ENCODE measurements at regions not wholly inside any gene's neighbourhood (a gene's known extent, or its start where the extent isn't known, plus 50 kb on each side); places are given as distances from the start of the nearest gene placed in this dataset.

- no peaks in the 10 kb centered on the region for H3K9me1 ChIP-seq (replicated peaks; ENCODE audit: control insufficient read depth, extremely low read depth, insufficient read depth, low read length)
- POLR2A ChIA-PET = no interaction called here
- H3K79me2 ChIP-seq (ENCODE audit: control insufficient read depth, insufficient read depth, low read length) = no peaks in the 10 kb centered on the region
- DNase-seq (ENCODE audit: low read depth, low spot score) (no peak), FAIRE-seq (no peak)
- TF ChIP-seq JUN (IDR thresholded peaks at IDR 0.05; ENCODE audit: borderline replicate concordance, insufficient read depth, insufficient read length, low read depth) (no peak), EZH2 (IDR thresholded peaks at IDR 0.05; ENCODE audit: borderline replicate concordance, low read depth, low read length, severe bottlenecking) (no peak), GATA2 (IDR thresholded peaks at IDR 0.05; ENCODE audit: insufficient read depth, insufficient read length, low read depth, low read length) (no peak), POLR2AphosphoS5 (IDR thresholded peaks at IDR 0.05; ENCODE audit: insufficient read depth, low read depth, low read length) (no peak), MYC (IDR thresholded peaks at IDR 0.05; ENCODE audit: low read depth, low read length) (no peak)
- TF ChIP-seq, protein P1, sequence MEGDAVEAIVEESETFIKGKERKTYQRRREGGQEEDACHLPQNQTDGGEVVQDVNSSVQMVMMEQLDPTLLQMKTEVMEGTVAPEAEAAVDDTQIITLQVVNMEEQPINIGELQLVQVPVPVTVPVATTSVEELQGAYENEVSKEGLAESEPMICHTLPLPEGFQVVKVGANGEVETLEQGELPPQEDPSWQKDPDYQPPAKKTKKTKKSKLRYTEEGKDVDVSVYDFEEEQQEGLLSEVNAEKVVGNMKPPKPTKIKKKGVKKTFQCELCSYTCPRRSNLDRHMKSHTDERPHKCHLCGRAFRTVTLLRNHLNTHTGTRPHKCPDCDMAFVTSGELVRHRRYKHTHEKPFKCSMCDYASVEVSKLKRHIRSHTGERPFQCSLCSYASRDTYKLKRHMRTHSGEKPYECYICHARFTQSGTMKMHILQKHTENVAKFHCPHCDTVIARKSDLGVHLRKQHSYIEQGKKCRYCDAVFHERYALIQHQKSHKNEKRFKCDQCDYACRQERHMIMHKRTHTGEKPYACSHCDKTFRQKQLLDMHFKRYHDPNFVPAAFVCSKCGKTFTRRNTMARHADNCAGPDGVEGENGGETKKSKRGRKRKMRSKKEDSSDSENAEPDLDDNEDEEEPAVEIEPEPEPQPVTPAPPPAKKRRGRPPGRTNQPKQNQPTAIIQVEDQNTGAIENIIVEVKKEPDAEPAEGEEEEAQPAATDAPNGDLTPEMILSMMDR (IDR thresholded peaks at IDR 0.05; ENCODE audit: extremely low read depth in 1 of 2, insufficient read depth in 1 of 2, low read depth in 1 of 2, low read length in 2 of 2) = no peak
- BruUV-seq (replicated peaks) = no TSS peak
- no peak overlapping the region for H3K4me3 ChIP-seq (replicated peaks in 1 of 3; ENCODE audit: insufficient read depth in 1 of 3, low read depth in 1 of 3, low read length in 3 of 3)
- H3K4me1 ChIP-seq (ENCODE audit: control insufficient read depth, extremely low read depth, insufficient read depth, low read length) = no peaks in the 10 kb centered on the region
- dilution Hi-C loops (cut with MboI; ENCODE audit: extremely low pct_ligation_motif_present, low sequenced_read_pairs) = no loop called here
- no peak overlapping the region for H3K27ac ChIP-seq (ENCODE audit: insufficient read depth, low read depth, low read length)
- no peak overlapping the region for H2AFZ ChIP-seq (ENCODE audit: low read depth, low read length)
- intact Hi-C loops (cut with micrococcal nuclease) = no loop called here
- H4K20me1 ChIP-seq (replicated peaks; ENCODE audit: control insufficient read depth, extremely low read depth, insufficient read depth, low read length) = no peaks in the 10 kb centered on the region
- no peaks in the 10 kb centered on the region for H3K36me3 ChIP-seq (ENCODE audit: control insufficient read depth in 2 of 2, extremely low read depth in 1 of 2, insufficient read depth in 2 of 2, low read length in 2 of 2)
- no peaks in the 10 kb centered on the region for H3K27me3 ChIP-seq (ENCODE audit: control insufficient read depth in 2 of 2, insufficient read depth in 2 of 2, low read length in 2 of 2)
- H3K9ac ChIP-seq (replicated peaks; ENCODE audit: extremely low read depth, insufficient read depth, low read length) = no peak overlapping the region
- CTCF ChIA-PET = no interaction called here
- no peaks in the 10 kb centered on the region for H3K9me3 ChIP-seq (replicated peaks; ENCODE audit: control insufficient read depth, insufficient read depth, low read length)
- H3K4me2 ChIP-seq (ENCODE audit: insufficient read depth, low read length) = no peak overlapping the region
These were observed 364.1 kb downstream of the TMEM38B start for GRCh38 chr9:106058460-106058859.

DNA sequence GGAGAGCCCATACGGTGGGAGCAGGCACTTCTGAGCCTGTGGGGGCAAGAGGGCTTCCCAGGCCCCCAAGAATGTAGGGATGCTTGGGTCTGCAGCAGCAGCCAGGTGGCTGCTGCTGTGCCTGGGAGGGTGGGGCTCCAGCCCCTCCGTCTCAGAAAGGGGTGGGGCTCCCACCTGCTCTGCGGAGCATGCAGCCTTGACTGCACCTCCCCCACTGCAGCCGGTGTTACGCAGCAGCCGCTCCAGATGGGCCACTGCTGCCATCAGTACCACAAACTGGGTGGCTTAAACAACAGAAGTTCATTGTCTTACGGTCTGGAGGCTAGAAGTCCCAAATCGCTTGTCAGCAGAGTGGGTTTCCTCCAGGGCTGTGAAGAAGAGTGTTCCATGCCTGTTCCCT lies 365.5 kb downstream of the TMEM38B start:
- TF ChIP-seq GATA2 (IDR thresholded peaks at IDR 0.05; ENCODE audit: insufficient read depth, insufficient read length, low read depth, low read length) (no peak), EZH2 (IDR thresholded peaks at IDR 0.05; ENCODE audit: borderline replicate concordance, low read depth, low read length, severe bottlenecking) (no peak), FOS (IDR thresholded peaks at IDR 0.05; ENCODE audit: borderline replicate concordance, insufficient read depth, low read length) (no peak), POLR2AphosphoS5 (IDR thresholded peaks at IDR 0.05; ENCODE audit: insufficient read depth, low read depth, low read length) (no peak), JUN (IDR thresholded peaks at IDR 0.05; ENCODE audit: borderline replicate concordance, insufficient read depth, insufficient read length, low read depth) (no peak), POLR2A (IDR thresholded peaks at IDR 0.05; ENCODE audit: low read depth, low read length) (no peak), MYC (IDR thresholded peaks at IDR 0.05; ENCODE audit: low read depth, low read length) (no peak)
- TF ChIP-seq, protein P2, sequence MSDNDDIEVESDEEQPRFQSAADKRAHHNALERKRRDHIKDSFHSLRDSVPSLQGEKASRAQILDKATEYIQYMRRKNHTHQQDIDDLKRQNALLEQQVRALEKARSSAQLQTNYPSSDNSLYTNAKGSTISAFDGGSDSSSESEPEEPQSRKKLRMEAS (IDR thresholded peaks at IDR 0.05; ENCODE audit: insufficient read depth, insufficient read length) = no peak
- TF ChIP-seq, protein P1 (IDR thresholded peaks at IDR 0.05; ENCODE audit: extremely low read depth in 1 of 2, insufficient read depth in 1 of 2, low read depth in 1 of 2, low read length in 2 of 2) = no peak
- Histone ChIP-seq H2AFZ (ENCODE audit: low read depth, low read length) (no peak overlapping the region), H3K79me2 (ENCODE audit: control insufficient read depth, insufficient read depth, low read length) (no peaks in the 10 kb centered on the region), H3K4me2 (ENCODE audit: insufficient read depth, low read length) (no peak overlapping the region), H3K4me1 (ENCODE audit: control insufficient read depth, extremely low read depth, insufficient read depth, low read length) (no peaks in the 10 kb centered on the region), H3K9me1 (replicated peaks; ENCODE audit: control insufficient read depth, extremely low read depth, insufficient read depth, low read length) (no peaks in the 10 kb centered on the region), H3K9ac (replicated peaks; ENCODE audit: extremely low read depth, insufficient read depth, low read length) (no peak overlapping the region), H3K27me3 (ENCODE audit: control insufficient read depth in 2 of 2, insufficient read depth in 2 of 2, low read length in 2 of 2) (no peaks in the 10 kb centered on the region), H4K20me1 (replicated peaks; ENCODE audit: control insufficient read depth, extremely low read depth, insufficient read depth, low read length) (no peaks in the 10 kb centered on the region), H3K36me3 (ENCODE audit: control insufficient read depth in 2 of 2, extremely low read depth in 1 of 2, insufficient read depth in 2 of 2, low read length in 2 of 2) (no peaks in the 10 kb centered on the region), H3K9me3 (replicated peaks; ENCODE audit: control insufficient read depth, insufficient read depth, low read length) (no peaks in the 10 kb centered on the region), H3K27ac (ENCODE audit: insufficient read depth, low read depth, low read length) (no peak overlapping the region), H3K4me3 (replicated peaks in 1 of 3; ENCODE audit: insufficient read depth in 1 of 3, low read depth in 1 of 3, low read length in 3 of 3) (no peak overlapping the region)
- DNase-seq (ENCODE audit: low read depth, low spot score) (no peak), FAIRE-seq (no peak)
- no TSS peak for BruUV-seq (replicated peaks)
- intact Hi-C loops (cut with micrococcal nuclease) = no loop called here
- ChIA-PET POLR2A (no interaction called here), CTCF (no interaction called here)
- dilution Hi-C loops (cut with MboI; ENCODE audit: extremely low pct_ligation_motif_present, low sequenced_read_pairs) = no loop called here
